Stimulated activated naive CD4-positive, alpha-beta T cell (primary cell): ENCODE measurements at regions not wholly inside any gene's neighbourhood (a gene's known extent, or its start where the extent isn't known, plus 50 kb on each side); places are given as distances from the start of the nearest gene placed in this dataset.

Experiments used
- DNase-seq, 6 experiments: peaks; one replicate each; lab custom pipeline; 2025; lab: John Stamatoyannopoulos, UW

DNA sequence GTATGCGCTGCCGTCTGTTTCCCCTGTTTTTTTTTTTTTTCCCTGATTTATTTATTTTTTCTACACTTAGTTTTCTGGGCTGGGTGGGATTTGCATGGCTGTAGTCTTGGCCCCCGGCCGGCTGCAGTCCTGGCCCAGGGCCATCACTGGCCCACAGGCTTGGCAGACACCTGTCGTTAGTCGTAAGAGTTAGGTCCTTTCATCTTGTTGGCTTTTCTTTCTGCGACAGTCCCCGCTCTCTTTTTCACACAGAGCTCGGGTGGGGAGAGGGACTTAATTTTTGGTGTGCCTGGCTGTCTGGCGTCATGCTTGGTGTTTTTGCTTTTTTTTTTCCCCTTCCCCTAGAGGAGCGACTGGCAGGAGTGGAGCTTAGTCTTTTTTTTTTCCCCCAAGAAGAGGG, 183.4 kb downstream of the KLF13 start:
- DNase-seq = no peak

DNA sequence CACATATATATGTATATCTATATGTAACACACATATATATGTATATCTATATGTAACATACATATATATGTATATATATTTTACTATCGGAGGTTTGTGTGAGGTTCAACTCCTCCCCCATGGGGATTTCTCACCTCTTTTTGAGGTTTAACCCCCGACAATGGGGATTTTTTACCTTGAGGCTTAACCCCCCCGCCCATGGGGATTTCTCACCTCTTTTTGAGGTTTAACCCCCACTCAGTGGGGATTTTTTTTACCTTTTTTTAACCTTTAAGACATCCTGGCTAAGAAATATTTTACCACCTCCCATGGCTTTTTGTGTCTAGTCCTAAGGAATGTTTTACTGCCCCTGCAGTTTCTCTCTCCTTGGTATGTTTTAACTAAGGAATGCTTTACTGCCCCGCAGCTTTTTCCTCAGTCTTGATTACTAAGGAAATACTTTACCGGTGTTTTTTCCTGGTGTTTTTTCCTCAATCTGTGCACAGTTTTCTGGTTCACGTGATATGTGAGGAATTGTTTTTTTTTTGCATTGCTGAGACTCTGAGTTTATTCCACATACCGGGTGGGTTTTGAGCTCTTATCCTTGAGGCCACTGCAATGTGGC, 185.2 kb downstream of the KLF13 start:
- DNase-seq = peak in 3 of 6 experiments; percentile 9 to 25 (median 17)

GRCh38 chr15:31513178-31513577, 186.5 kb downstream of the KLF13 start:
- DNase-seq = no peak

GRCh38 chr15:31516440-31516839, 189.8 kb downstream of the KLF13 start:
- no peak for DNase-seq

- DNase-seq = no peak
Measured at GRCh38 chr15:31516874-31517273, 190.2 kb downstream of the KLF13 start.

DNA sequence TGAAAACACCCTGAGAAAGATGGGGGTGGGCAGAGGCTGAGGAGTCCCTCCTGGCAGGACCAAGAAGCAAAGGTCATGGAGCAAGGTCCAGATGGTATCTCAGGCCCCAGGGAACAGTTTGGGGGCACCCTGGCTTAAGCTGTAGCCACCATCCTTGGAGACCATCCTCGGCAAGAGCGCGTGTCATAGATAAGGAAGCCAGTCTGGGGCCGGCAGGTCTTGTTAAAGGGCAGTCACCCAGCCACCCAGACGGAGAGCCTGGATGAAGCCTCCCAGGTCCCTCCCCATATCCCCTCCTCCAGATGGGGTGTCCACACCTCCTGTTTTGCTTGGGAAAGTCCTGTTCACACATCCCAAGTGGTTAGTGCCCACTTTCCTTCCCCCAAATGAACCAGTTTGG, 191.1 kb downstream of the KLF13 start:
- DNase-seq = no peak

- no peak for DNase-seq
Measured at GRCh38 chr15:31522028-31522427, 195.4 kb downstream of the KLF13 start.

DNA sequence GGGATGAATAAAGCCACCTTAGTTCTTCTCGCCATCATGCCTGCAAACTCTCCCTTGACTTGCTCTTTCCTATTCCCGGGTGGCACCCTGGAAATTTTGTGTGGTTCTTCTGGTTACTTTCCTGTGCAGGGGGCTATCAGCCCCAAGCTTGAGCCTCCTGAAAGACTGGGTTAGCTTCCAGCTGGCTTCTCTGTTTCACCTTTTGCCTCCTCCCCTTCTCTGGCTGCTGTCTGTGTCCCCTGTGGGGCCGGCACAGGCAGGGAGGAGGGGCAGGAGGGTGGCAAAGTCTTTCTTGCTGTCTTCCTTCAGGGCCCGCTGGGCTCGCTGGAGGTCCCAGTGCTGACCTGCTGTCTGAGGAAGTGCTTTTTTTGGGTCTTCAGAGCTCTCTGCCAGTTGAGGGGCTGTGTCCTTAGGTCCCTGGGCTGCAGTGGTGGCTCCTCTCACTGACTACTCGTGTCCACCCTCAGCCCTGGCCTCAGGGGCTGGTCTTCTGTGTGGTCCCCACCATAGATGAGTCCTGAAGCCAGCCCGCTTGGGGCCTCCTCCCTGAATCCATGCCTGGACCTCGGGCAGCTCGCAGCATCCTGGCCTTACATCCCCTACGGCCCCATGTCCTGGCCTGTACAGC, 196.5 kb downstream of the KLF13 start:
- no peak for DNase-seq

DNA sequence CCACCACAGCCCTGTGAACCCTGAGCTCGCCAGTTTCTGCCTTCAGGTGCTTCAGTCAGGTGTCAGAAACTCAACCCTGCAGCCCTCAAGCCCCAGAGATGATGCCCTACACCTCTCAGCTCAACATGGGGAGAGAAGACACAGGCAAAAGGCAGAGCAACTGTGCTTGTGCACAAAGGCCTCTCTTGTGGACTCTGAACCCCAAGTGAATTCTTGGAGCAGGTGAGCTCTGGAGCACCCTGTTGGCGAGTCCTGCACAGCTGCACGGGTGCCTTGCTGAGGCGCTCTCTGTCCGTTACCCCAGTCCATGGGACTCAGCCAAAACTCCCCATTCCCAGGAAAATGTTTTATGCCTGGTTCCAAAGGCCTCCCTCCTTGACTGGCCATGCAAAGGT, 197.0 kb downstream of the KLF13 start:
- DNase-seq = no peak

GRCh38 chr15:31525185-31525695, 198.6 kb downstream of the KLF13 start:
- no peak for DNase-seq

DNA sequence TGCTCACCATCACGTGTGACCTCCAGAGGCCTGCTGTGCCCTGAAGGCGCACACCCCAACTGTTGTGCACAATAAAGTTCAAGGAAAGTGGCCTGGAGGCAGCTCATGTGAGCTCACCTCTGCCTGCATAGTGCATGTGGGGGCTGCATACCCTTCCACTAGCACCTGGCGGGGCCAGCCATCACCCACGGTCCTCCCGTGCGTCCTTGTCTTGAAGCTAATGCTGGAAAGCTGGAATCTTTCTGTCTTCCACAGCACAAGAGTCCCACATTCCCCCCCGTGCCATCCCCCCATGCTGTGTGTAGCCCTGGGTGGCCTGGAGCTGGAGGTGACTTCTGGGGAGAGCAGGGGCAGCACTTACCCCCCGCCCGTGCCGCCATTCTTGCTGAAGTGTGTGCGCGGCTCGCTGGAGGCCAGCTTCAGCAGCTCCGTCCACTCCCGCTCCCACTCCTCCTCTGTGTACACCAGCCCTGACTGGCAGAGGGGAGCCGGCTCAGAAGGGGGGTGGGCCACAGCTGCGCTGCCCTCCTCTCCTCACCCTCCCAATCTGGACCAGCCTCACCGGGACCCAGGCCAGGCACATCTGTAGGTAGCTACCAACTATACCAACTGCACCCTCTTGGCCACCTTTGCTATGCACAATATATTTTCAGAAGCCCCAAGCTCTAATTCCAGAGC, 199.5 kb downstream of the KLF13 start:
- DNase-seq = no peak

DNA sequence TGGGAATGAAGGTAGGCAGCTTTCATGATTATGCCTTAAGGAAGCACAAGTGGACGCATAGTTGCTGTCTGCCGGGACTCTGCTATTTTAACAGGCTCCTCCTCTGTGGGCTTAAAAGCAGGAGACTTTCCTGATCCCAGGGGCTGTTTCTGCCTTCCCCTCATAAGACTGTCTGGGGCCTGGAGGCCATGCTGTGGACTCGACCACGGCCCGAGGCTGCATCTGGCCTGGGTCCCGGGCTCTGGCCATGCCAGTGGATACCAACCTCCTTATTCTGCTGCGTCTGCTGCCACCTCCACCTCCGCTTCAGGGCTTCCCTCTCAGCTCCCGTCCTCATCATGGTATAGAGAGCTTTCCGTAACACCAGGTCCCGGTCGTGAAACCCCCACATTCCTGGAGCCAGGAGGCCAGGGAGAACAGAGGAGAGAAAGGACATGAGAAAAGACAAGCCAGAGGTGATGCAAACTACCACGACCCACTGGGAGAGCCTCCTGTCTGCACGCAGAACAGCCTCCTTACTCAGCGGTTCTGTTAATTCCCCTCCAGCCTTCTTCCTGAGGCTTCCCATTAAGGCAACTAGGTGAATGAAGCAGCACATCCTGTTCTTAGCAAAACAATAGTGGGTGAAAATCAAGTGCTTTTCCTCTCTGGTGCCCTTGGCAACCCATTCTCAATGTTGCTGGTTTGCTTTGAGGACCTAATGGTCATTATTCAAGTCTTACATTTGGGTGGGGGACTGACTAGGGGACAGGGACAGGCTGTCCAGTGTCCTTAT, 200.5 kb downstream of the KLF13 start:
- DNase-seq = no peak

DNA sequence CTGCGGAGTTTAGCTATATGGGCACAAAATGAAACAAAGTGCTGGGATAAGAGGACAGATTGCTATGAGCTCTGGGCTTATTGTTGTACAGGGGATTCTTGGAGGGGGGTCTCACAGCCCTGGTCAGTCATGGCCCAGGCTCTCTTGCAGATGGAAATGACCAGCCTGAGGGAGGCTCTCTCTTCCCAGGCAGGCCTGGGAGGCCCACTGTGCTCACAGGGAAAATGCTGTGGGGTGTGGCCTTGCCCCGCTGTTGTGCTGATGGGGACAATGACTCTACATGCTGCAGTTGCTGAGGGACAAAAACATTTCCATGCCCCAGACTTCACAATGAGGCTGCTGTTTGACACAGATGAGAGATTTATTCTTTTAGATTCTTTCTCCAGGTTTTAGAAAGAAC, 202.2 kb downstream of the KLF13 start:
- no peak for DNase-seq

- DNase-seq = no peak
Measured at GRCh38 chr15:31537770-31538592, 211.3 kb downstream of the KLF13 start.

GRCh38 chr15:31540633-31541032, 214.0 kb downstream of the KLF13 start:
- DNase-seq = no peak

DNA sequence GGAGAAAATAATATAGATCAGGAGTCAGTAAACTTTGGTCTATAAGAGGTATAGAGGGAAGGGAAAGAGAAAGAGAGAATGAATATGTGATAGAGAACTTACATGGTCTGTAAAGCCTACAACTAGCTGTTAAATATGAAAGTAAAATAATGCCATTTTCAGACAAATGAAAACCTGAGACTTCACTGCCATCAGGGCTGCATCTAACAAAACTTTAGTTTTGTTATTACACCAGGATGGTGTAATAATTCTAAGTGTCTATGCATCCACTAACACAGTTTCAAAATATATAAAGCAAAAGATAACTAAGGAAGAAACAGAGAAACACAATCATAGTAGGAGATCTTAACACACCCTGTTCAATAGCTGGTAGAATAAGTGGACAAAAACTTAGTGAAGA, 217.7 kb downstream of the KLF13 start:
- DNase-seq = no peak

GRCh38 chr15:31545257-31545656, 218.6 kb downstream of the KLF13 start:
- DNase-seq = no peak

GRCh38 chr15:31550211-31550977, 223.8 kb downstream of the KLF13 start:
- no peak for DNase-seq

- no peak for DNase-seq
Measured at GRCh38 chr15:31551323-31551722, 224.7 kb downstream of the KLF13 start.

DNA sequence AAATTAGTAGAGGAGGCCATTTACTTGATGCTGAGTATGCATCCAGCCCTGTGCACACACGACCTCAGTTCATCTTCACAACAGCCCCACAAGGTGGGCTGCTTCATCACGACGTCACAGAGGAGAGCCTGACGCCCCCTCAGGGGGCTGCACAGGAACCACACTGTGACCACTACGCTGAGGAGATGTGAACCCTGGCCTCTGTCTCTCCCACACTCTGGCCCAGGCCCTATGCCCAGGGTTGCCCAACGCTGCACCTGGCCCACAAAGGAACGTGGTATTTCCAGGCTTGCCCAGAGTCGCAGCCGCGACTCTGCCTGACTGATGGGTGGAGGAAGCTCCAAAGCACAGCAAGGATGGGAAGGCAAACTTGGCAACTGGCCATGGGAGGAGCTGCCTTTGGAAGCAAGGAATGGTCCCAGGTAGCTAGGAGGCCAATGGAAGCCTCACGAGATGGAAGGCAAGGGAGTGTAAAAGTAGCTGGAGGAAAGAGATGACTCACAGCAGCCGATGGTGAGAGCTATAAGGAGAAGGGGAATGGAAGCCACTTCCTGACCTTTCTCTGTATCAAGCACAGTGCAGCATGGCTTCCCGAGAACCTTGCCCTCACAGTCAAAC, 226.0 kb downstream of the KLF13 start:
- no peak for DNase-seq
